Lower leg skin (tissue), 3 donors: ENCODE measurements at regions not wholly inside any gene's neighbourhood (a gene's known extent, or its start where the extent isn't known, plus 50 kb on each side); places are given as distances from the start of the nearest gene placed in this dataset.

Source experiments
- POLR2A ChIP-seq, 2 donors: fragments of 450-650 bp; IDR thresholded peaks; one replicate each; pipeline ENCODE4 v1.6.1; 2016 to 2017; ENCODE audit warnings: antibody characterized with exemption in 2 of 2, mild to moderate bottlenecking in 1 of 2, moderate library complexity in 1 of 2
- TF ChIP-seq, protein P1 (sequence below), 3 donors: fragments of 450-650 bp; IDR thresholded peaks; one replicate each; pipeline ENCODE4 v1.5.1; 2016; ENCODE audit warnings: antibody characterized with exemption in 3 of 3, mild to moderate bottlenecking in 3 of 3, moderate library complexity in 2 of 3

DNA sequence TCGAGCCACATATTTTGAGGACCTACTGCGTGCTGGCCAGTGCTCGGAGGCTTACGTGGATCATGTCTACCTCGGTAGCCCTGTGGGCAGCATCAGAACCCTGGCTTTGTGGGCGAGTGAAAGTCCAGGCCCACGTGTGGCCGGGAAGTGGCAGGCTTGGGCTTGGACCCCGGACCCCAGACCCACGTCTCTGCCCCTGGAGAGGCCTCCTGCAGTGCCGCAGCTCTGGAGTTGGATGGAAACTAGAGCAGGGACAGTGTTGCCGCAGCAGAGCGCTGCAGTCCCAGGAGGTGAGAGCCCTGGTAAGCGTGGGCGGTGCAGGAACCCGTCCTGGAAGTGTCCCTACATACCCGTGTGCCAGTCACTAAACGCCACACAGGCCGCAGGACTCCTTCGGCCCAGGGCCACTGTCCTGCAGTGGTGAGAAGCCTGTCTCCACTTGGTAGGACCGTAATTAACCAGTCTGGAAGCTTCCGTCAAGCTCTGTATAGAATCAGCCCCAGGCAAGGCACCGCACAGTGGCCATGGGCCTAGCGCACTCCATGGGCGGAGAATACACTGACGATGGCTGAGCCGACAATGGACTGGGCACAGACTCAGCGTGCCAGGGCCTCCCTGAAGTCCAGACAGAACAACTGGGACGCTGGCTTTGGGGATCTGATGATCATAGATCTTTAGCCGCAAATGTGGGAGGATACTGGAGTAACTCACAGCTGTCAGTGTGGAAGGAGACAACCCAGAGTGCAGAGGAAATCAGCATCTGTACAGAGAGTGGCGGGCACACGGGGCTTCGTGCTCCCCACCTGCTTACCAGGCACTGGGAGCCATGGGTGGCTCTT lies 219.5 kb downstream of the KIF26A start:
- TF ChIP-seq, protein P1, sequence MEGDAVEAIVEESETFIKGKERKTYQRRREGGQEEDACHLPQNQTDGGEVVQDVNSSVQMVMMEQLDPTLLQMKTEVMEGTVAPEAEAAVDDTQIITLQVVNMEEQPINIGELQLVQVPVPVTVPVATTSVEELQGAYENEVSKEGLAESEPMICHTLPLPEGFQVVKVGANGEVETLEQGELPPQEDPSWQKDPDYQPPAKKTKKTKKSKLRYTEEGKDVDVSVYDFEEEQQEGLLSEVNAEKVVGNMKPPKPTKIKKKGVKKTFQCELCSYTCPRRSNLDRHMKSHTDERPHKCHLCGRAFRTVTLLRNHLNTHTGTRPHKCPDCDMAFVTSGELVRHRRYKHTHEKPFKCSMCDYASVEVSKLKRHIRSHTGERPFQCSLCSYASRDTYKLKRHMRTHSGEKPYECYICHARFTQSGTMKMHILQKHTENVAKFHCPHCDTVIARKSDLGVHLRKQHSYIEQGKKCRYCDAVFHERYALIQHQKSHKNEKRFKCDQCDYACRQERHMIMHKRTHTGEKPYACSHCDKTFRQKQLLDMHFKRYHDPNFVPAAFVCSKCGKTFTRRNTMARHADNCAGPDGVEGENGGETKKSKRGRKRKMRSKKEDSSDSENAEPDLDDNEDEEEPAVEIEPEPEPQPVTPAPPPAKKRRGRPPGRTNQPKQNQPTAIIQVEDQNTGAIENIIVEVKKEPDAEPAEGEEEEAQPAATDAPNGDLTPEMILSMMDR (IDR thresholded peaks at IDR 0.05): no peak
- no peak for TF ChIP-seq POLR2A (IDR thresholded peaks at IDR 0.05)
